GM12878 (cell line): ENCODE measurements at regions not wholly inside any gene's neighbourhood (a gene's known extent, or its start where the extent isn't known, plus 50 kb on each side); places are given as distances from the start of the nearest gene placed in this dataset.

Experiments used
- ATAC-seq: fragments of 200-7000 bp; cut with Tn5 transposase; 3 replicates; pipeline ENCODE4 v1.9.1; 2020; ENCODE audit warnings: mild to moderate bottlenecking, moderate library complexity
- BruUV-seq: library from RNA; stranded (reverse); fragments of 400-500 nt; replicated peaks from 2 replicates; lab custom pipeline; 2021; lab: Mats Ljungman, UMichigan
- CTCF ChIA-PET: fragments of 300-600 bp; sonication (Branson Sonifier 250); formaldehyde crosslinking; extraction: SDS; loops from one replicate; lab custom pipeline; 2021; ENCODE audit warnings: inconsistent platforms; lab: Yijun Ruan, JAX
- POLR2A ChIA-PET: fragments of 350-600 bp; formaldehyde crosslinking; extraction: SDS; loops from one replicate; lab custom pipeline; 2021; ENCODE audit warnings: inconsistent platforms; lab: Charles Lee
- RAD21 ChIA-PET: fragments of 300-600 bp; sonication (Branson Sonifier 250); formaldehyde crosslinking; loops from one replicate; lab custom pipeline; 2023; ENCODE audit warnings: antibody characterized with exemption; ENCODE audit not compliant: unreplicated experiment; lab: Charles Lee
- SMC1A ChIA-PET: fragments of 300-600 bp; sonication (Branson Sonifier 250); formaldehyde crosslinking; loops from one replicate; lab custom pipeline; 2023; ENCODE audit not compliant: unreplicated experiment, uncharacterized antibody; lab: Charles Lee
- DNase-seq: peaks from one replicate; pipeline ENCODE4 v3.0.0-alpha.2; 2011; ENCODE audit warnings: low read depth, low spot score
- FAIRE-seq: peaks from 3 replicates; lab custom pipeline; 2011; peaks lifted over from hg19 to GRCh38; lab: Jason Lieb, UNC
- H2AFZ ChIP-seq: 2 replicates; pipeline ENCODE4 v1.6.0; 2011; ENCODE audit warnings: low read depth, low read length, control low read depth; ENCODE audit not compliant: control insufficient read depth
- H3K27ac ChIP-seq: 2 replicates; pipeline ENCODE4 v1.5.1; 2011; ENCODE audit warnings: control low read depth; ENCODE audit not compliant: control insufficient read depth, insufficient read depth
- H3K27me3 ChIP-seq, 2 experiments: replicated peaks in 1 of 2; 2 replicates each; pipeline versions ENCODE4 v1.6.0 to v1.6.1; 2011; ENCODE audit warnings: low read length in 1 of 2; ENCODE audit not compliant: control insufficient read depth in 2 of 2, insufficient read depth in 2 of 2
- H3K36me3 ChIP-seq, 2 experiments: 2 replicates each; pipeline ENCODE4 v1.5.1; 2011; ENCODE audit warnings: low read length in 1 of 2; ENCODE audit not compliant: control insufficient read depth in 2 of 2, insufficient read depth in 2 of 2
- H3K4me1 ChIP-seq: 2 replicates; pipeline ENCODE4 v1.6.1; 2011; ENCODE audit warnings: mild to moderate bottlenecking, low read length, moderate library complexity, mixed read lengths; ENCODE audit not compliant: control insufficient read depth, insufficient read depth
- H3K4me2 ChIP-seq: 2 replicates; pipeline ENCODE4 v1.6.0; 2011; ENCODE audit warnings: control low read depth; ENCODE audit not compliant: control insufficient read depth, insufficient read depth
- H3K4me3 ChIP-seq: fragments of 200-600 bp; sonication (generic); 2 replicates; pipeline ENCODE4 v1.5.1; 2016
- H3K79me2 ChIP-seq: 2 replicates; pipeline ENCODE4 v1.6.0; 2011; ENCODE audit warnings: low read length; ENCODE audit not compliant: control insufficient read depth, insufficient read depth
- H3K9ac ChIP-seq: 2 replicates; pipeline ENCODE4 v1.8.0; 2011; ENCODE audit warnings: low read length, control low read depth, mixed read lengths; ENCODE audit not compliant: control insufficient read depth, insufficient read depth
- H3K9me3 ChIP-seq: replicated peaks from 3 replicates; pipeline ENCODE4 v1.5.1; 2011; ENCODE audit warnings: mild to moderate bottlenecking, low read length; ENCODE audit not compliant: control insufficient read depth, insufficient read depth
- H4K20me1 ChIP-seq: 2 replicates; pipeline ENCODE4 v1.6.0; 2011; ENCODE audit not compliant: control insufficient read depth, insufficient read depth
- ATF2 ChIP-seq: IDR thresholded peaks from 2 replicates; pipeline ENCODE4 v1.6.1; 2012; ENCODE audit warnings: low read length, inconsistent platforms
- BRCA1 ChIP-seq: IDR thresholded peaks from 2 replicates; pipeline ENCODE4 v1.6.1; 2011; ENCODE audit warnings: low read depth, low read length, improper control_type of control experiment
- DPF2 ChIP-seq: fragments of 450-650 bp; IDR thresholded peaks from 2 replicates; pipeline ENCODE4 v1.6.1; 2017; ENCODE audit warnings: mild to moderate bottlenecking
- HDGF ChIP-seq: fragments of 450-650 bp; IDR thresholded peaks from 2 replicates; pipeline ENCODE4 v1.6.1; 2016; ENCODE audit warnings: antibody characterized with exemption
- IRF4 ChIP-seq: IDR thresholded peaks from 2 replicates; pipeline ENCODE4 v1.6.1; 2011; ENCODE audit warnings: low read depth, low read length
- NBN ChIP-seq: fragments of 450-650 bp; IDR thresholded peaks from 2 replicates; pipeline ENCODE4 v1.6.1; 2016
- PAX5 ChIP-seq: IDR thresholded peaks from 2 replicates; pipeline ENCODE4 v1.6.1; 2011; ENCODE audit warnings: low read depth, low read length, borderline replicate concordance
- PAX8 ChIP-seq: fragments of 450-650 bp; IDR thresholded peaks from 2 replicates; pipeline ENCODE4 v1.6.1; 2017; ENCODE audit warnings: mild to moderate bottlenecking, moderate library complexity
- PML ChIP-seq: IDR thresholded peaks from 2 replicates; pipeline ENCODE4 v1.6.1; 2012; ENCODE audit warnings: low read length, inconsistent platforms
- POLR2A ChIP-seq: IDR thresholded peaks from 2 replicates; pipeline ENCODE4 v1.6.1; 2011; ENCODE audit warnings: low read depth, mild to moderate bottlenecking, low read length
- RCOR1 ChIP-seq: conservative IDR thresholded peaks from 2 replicates; pipeline ENCODE4 v1.6.1; 2012; ENCODE audit warnings: low read depth, low read length, improper control_type of control experiment
- SMC3 ChIP-seq: IDR thresholded peaks from 2 replicates; pipeline ENCODE4 v1.6.1; 2011; ENCODE audit warnings: low read length, improper control_type of control experiment, borderline replicate concordance
- SUPT20H ChIP-seq: IDR thresholded peaks from 2 replicates; pipeline ENCODE4 v1.6.1; 2011; ENCODE audit warnings: low read depth, mild to moderate bottlenecking, low read length, moderate library complexity, borderline replicate concordance; ENCODE audit not compliant: control insufficient read depth
- YY1 ChIP-seq: IDR thresholded peaks from 2 replicates; pipeline ENCODE4 v1.6.1; 2011; ENCODE audit warnings: low read depth, mild to moderate bottlenecking, low read length
- ZBTB4 ChIP-seq: fragments of 450-650 bp; formaldehyde crosslinking; IDR thresholded peaks from 2 replicates; pipeline ENCODE4 v1.4.0; 2022; ENCODE audit warnings: mild to moderate bottlenecking, moderate library complexity
- ZBTB40 ChIP-seq: fragments of 450-650 bp; IDR thresholded peaks from 2 replicates; pipeline ENCODE4 v1.6.1; 2016; ENCODE audit warnings: mild to moderate bottlenecking, moderate library complexity, borderline replicate concordance
- ZNF207 ChIP-seq: fragments of 450-650 bp; IDR thresholded peaks from 2 replicates; pipeline ENCODE4 v1.6.1; 2014; ENCODE audit warnings: antibody characterized with exemption, mild to moderate bottlenecking, borderline replicate concordance
- ZNF217 ChIP-seq: fragments of 450-650 bp; IDR thresholded peaks from 2 replicates; pipeline ENCODE4 v1.6.1; 2017; ENCODE audit warnings: antibody characterized with exemption, mild to moderate bottlenecking
- ZNF622 ChIP-seq: fragments of 450-650 bp; IDR thresholded peaks from 2 replicates; pipeline ENCODE4 v1.6.1; 2017; ENCODE audit warnings: mild to moderate bottlenecking, inconsistent platforms
- WGBS: methylation state at CpG from one replicate; pipeline ENCODE4 v1.1.6; 2016; ENCODE audit warnings: low lambda C conversion rate; ENCODE audit not compliant: insufficient replicate concordance, insufficient coverage; ENCODE audit errors: missing lambda C conversion rate; 5-methylcytosine and 5-hydroxymethylcytosine counted together
- in situ Hi-C: fragments of 300-500 bp; cut with MboI; formaldehyde crosslinking; loops from 9 replicates; pipeline ENCODE4 v1.14.3; 2018; ENCODE audit warnings: mixed read lengths
- intact Hi-C: fragments of 100-400 bp; cut with micrococcal nuclease; formaldehyde crosslinking; loops from one replicate; pipeline ENCODE4 v1.14.2; 2022; ENCODE audit not compliant: unreplicated experiment

- no peak for DNase-seq
- Histone ChIP-seq H3K79me2 (no peaks in the 10 kb centered on the region), H3K9me3 (no peaks in the 10 kb centered on the region), H2AFZ (no peak overlapping the region), H3K4me1 (no peaks in the 10 kb centered on the region), H4K20me1 (no peaks in the 10 kb centered on the region), H3K36me3 (no peaks in the 10 kb centered on the region), H3K9ac (no peak overlapping the region), H3K4me3 (no peak overlapping the region), H3K27ac (no peak overlapping the region), H3K27me3 (no peaks in the 10 kb centered on the region), H3K4me2 (no peak overlapping the region)
- SMC1A ChIA-PET, result no interaction called here
- no TSS peak for BruUV-seq
- POLR2A ChIA-PET, result no interaction called here
- intact Hi-C loops (no loop called here), in situ Hi-C loops (no loop called here)
- FAIRE-seq, result no peak
- CTCF ChIA-PET, result no interaction called here
- WGBS, result 4% methylated on average over 2 of the region's 2 CpGs
- TF ChIP-seq NBN (no peak), HDGF (no peak), IRF4 (no peak), POLR2A (no peak), ZNF207 (no peak), SMC3 (no peak), ZBTB4 (CRISPR knock-in tag) (no peak), ATF2 (no peak), BRCA1 (no peak), RCOR1 (no peak), SUPT20H (no peak), PAX8 (no peak), ZBTB40 (no peak), YY1 (no peak), PAX5 (no peak), ZNF622 (no peak), ZNF217 (no peak), PML (no peak), DPF2 (no peak)
- RAD21 ChIA-PET, result no interaction called here
- no peak for ATAC-seq
Measured at GRCh38 chr1:239244084-239244483, 142.3 kb upstream of the CHRM3 start.
